Panc1 (cell line): ENCODE measurements at regions not wholly inside any gene's neighbourhood (a gene's known extent, or its start where the extent isn't known, plus 50 kb on each side); places are given as distances from the start of the nearest gene placed in this dataset.

Experiments used
- ATAC-seq: fragments of 200-7000 bp; cut with Tn5 transposase; 2 replicates; pipeline ENCODE4 v1.9.1; 2020; ENCODE audit warnings: mild to moderate bottlenecking, moderate library complexity
- BruUV-seq: library from RNA; stranded (reverse); fragments of 400-500 nt; replicated peaks from 2 replicates; lab custom pipeline; 2021; lab: Mats Ljungman, UMichigan
- CTCF ChIA-PET: fragments of 300-600 bp; sonication (Branson Sonifier 250); formaldehyde crosslinking; loops from one replicate; lab custom pipeline; 2022; ENCODE audit warnings: antibody characterized with exemption; lab: Charles Lee
- POLR2A ChIA-PET: fragments of 300-600 bp; sonication (Branson Sonifier 250); formaldehyde crosslinking; loops from one replicate; lab custom pipeline; 2022; ENCODE audit warnings: antibody characterized with exemption; lab: Charles Lee
- DNase-seq: peaks from one replicate; pipeline ENCODE4 v3.0.0-alpha.2; 2010; ENCODE audit warnings: low read depth, low spot score
- H3K27ac ChIP-seq: 2 replicates; pipeline ENCODE4 v1.5.1; 2011; ENCODE audit warnings: mild to moderate bottlenecking, low read length, inconsistent platforms
- H3K27me3 ChIP-seq: fragments of 200-500 bp; sonication (Bioruptor generic); 2 replicates; pipeline ENCODE4 v1.6.0; 2014; ENCODE audit warnings: low read length, inconsistent platforms; ENCODE audit not compliant: control insufficient read depth, insufficient read depth
- H3K36me3 ChIP-seq: fragments of 200-500 bp; sonication (Bioruptor generic); 2 replicates; pipeline ENCODE4 v1.5.1; 2014; ENCODE audit warnings: inconsistent platforms, mild to moderate bottlenecking, low read length, moderate library complexity; ENCODE audit not compliant: control insufficient read depth, insufficient read depth
- H3K4me1 ChIP-seq: 2 replicates; pipeline ENCODE4 v1.5.1; 2011; ENCODE audit warnings: inconsistent platforms, mild to moderate bottlenecking, low read length, moderate library complexity; ENCODE audit not compliant: control insufficient read depth, insufficient read depth
- H3K4me3 ChIP-seq, 2 experiments: 2 replicates each; pipeline ENCODE4 v1.5.1; 2011 to 2012; ENCODE audit warnings: low read depth in 2 of 2, low read length in 2 of 2, mild to moderate bottlenecking in 2 of 2, inconsistent platforms in 1 of 2, moderate library complexity in 1 of 2
- H3K9me3 ChIP-seq: fragments of 200-500 bp; sonication (Bioruptor generic); 2 replicates; pipeline ENCODE4 v1.5.1; 2014; ENCODE audit warnings: low read depth, mild to moderate bottlenecking, inconsistent platforms, low read length, moderate library complexity; ENCODE audit not compliant: control insufficient read depth, insufficient read depth
- CTCF ChIP-seq: fragments of 450-650 bp; IDR thresholded peaks from 2 replicates; pipeline ENCODE4 v1.5.1; 2017; ENCODE audit warnings: mild to moderate bottlenecking
- POLR2AphosphoS5 ChIP-seq: IDR thresholded peaks from 2 replicates; pipeline ENCODE4 v1.6.1; 2012; ENCODE audit warnings: mild to moderate bottlenecking, low read depth, low read length, moderate library complexity
- REST ChIP-seq, 2 experiments: IDR thresholded peaks; 2 replicates each; pipeline ENCODE4 v1.6.1; 2011 to 2012; ENCODE audit warnings: low read depth in 2 of 2, control low read depth in 1 of 2, low read length in 1 of 2, mild to moderate bottlenecking in 1 of 2, moderate library complexity in 1 of 2; ENCODE audit not compliant: insufficient read depth in 1 of 2
- SIN3A ChIP-seq: IDR thresholded peaks from 2 replicates; pipeline ENCODE4 v1.6.1; 2012; ENCODE audit warnings: low read depth, mild to moderate bottlenecking, low read length, moderate library complexity, borderline replicate concordance; ENCODE audit not compliant: insufficient read depth
- TCF7L2 ChIP-seq: IDR thresholded peaks from 2 replicates; pipeline ENCODE4 v1.6.1; 2011; ENCODE audit warnings: mild to moderate bottlenecking, low read depth, low read length, inconsistent platforms
- in situ Hi-C: cut with HindIII; loops from 2 replicates; pipeline ENCODE4 v1.10.0; 2016; ENCODE audit warnings: low sequenced_read_pairs, low pct_unique_long_range_greater_than_20kb
- intact Hi-C: fragments of 100-400 bp; cut with micrococcal nuclease; formaldehyde crosslinking; loops from one replicate; pipeline ENCODE4 v1.10.0; 2022; ENCODE audit not compliant: unreplicated experiment

GRCh38 chr2:128660836-128661235, 342.2 kb upstream of the HS6ST1 start:
- CTCF ChIA-PET = no interaction called here
- intact Hi-C loops = no loop called here
- no peaks in the 10 kb centered on the region for H3K9me3 ChIP-seq
- DNase-seq (no peak), ATAC-seq (no peak)
- H3K27ac ChIP-seq = no peak overlapping the region
- H3K36me3 ChIP-seq = no peaks in the 10 kb centered on the region
- in situ Hi-C loops = no loop called here
- POLR2A ChIA-PET = no interaction called here
- no peaks in the 10 kb centered on the region; the same call in 1 of the 2 replicates for H3K4me1 ChIP-seq
- TF ChIP-seq TCF7L2 = no peak
- TF ChIP-seq CTCF = no peak
- TF ChIP-seq SIN3A = no peak
- H3K4me3 ChIP-seq = no peak overlapping the region
- no TSS peak for BruUV-seq
- peaks cover 14% of the 10 kb centered on the region for H3K27me3 ChIP-seq

GRCh38 chr2:128661311-128661710, 342.6 kb upstream of the HS6ST1 start:
- intact Hi-C loops = no loop called here
- Histone ChIP-seq H3K36me3 (no peaks in the 10 kb centered on the region), H3K9me3 (no peaks in the 10 kb centered on the region), H3K27ac (no peak overlapping the region), H3K27me3 (peaks cover 14% of the 10 kb centered on the region), H3K4me3 (no peak overlapping the region), H3K4me1 (no peaks in the 10 kb centered on the region; the same call in 1 of the 2 replicates)
- DNase-seq (no peak), ATAC-seq (no peak)
- in situ Hi-C loops = no loop called here
- no peak for TF ChIP-seq TCF7L2
- no peak for TF ChIP-seq SIN3A
- no peak for TF ChIP-seq REST (IDR thresholded peaks at IDR 0.05; ENCODE audit: insufficient read depth in 1 of 2, low read depth in 2 of 2, low read length in 1 of 2)
- TF ChIP-seq POLR2AphosphoS5 = no peak
- TF ChIP-seq CTCF = no peak
- ChIA-PET CTCF (no interaction called here), POLR2A (no interaction called here)
- BruUV-seq = no TSS peak
